Fibroblast of lung (primary cell): ENCODE measurements at regions not wholly inside any gene's neighbourhood (a gene's known extent, or its start where the extent isn't known, plus 50 kb on each side); places are given as distances from the start of the nearest gene placed in this dataset.

Experiments
- DNase-seq, 2 donors: peaks; one replicate each; pipeline versions ENCODE4 v3.0.0 to v3.0.0-alpha.2; 2010; ENCODE audit warnings: low read depth in 2 of 2
- H2AFZ ChIP-seq: 2 replicates; pipeline ENCODE4 v1.5.1; 2012; ENCODE audit warnings: low read length, control low read depth, inconsistent platforms
- H3K27ac ChIP-seq: 2 replicates; pipeline ENCODE4 v1.5.1; 2011; ENCODE audit warnings: low read length, control low read depth; ENCODE audit not compliant: insufficient read depth
- H3K27me3 ChIP-seq: 2 replicates; pipeline ENCODE4 v1.5.1; 2011; ENCODE audit warnings: mild to moderate bottlenecking, low read length; ENCODE audit not compliant: control insufficient read depth, insufficient read depth
- H3K36me3 ChIP-seq: 2 replicates; pipeline ENCODE4 v1.5.1; 2011; ENCODE audit warnings: low read length; ENCODE audit not compliant: control insufficient read depth, insufficient read depth
- H3K4me1 ChIP-seq: 2 replicates; pipeline ENCODE4 v1.5.1; 2011; ENCODE audit warnings: low read length; ENCODE audit not compliant: control insufficient read depth, insufficient read depth; ENCODE audit errors: extremely low read depth
- H3K4me2 ChIP-seq: 2 replicates; pipeline ENCODE4 v1.5.1; 2011; ENCODE audit warnings: low read length, control low read depth; ENCODE audit not compliant: insufficient read depth; ENCODE audit errors: extremely low read depth
- H3K4me3 ChIP-seq, 4 experiments: fragments of 200-600 bp in 1 of 4; sonication (generic) in 1 of 4; replicated peaks in 1 of 4; 2 replicates each; pipeline ENCODE4 v1.5.1; 2011 to 2016; ENCODE audit warnings: low read length in 4 of 4, low read depth in 3 of 4, mild to moderate bottlenecking in 3 of 4, control low read depth in 2 of 4, inconsistent platforms in 1 of 4, mixed read lengths in 1 of 4; ENCODE audit not compliant: insufficient read depth in 1 of 4; ENCODE audit errors: control extremely low read depth in 1 of 4
- H3K79me2 ChIP-seq: 2 replicates; pipeline ENCODE4 v1.5.1; 2012; ENCODE audit warnings: mild to moderate bottlenecking, low read length, inconsistent platforms; ENCODE audit not compliant: control insufficient read depth, insufficient read depth
- H3K9ac ChIP-seq: 2 replicates; pipeline ENCODE4 v1.5.1; 2011; ENCODE audit warnings: mild to moderate bottlenecking, low read length, control low read depth; ENCODE audit not compliant: insufficient read depth
- H3K9me3 ChIP-seq: 2 replicates; pipeline ENCODE4 v1.5.1; 2012; ENCODE audit warnings: low read depth, low read length; ENCODE audit not compliant: control insufficient read depth, insufficient read depth
- H4K20me1 ChIP-seq: 2 replicates; pipeline ENCODE4 v1.5.1; 2011; ENCODE audit warnings: low read length; ENCODE audit not compliant: control insufficient read depth, insufficient read depth; ENCODE audit errors: extremely low read depth
- CTCF ChIP-seq, 2 donors: IDR thresholded peaks in 1 of 2; conservative IDR thresholded peaks in 1 of 2; 1 replicate in 1 of 2; 2 replicates in 1 of 2; pipeline ENCODE4 v1.5.1; 2011 to 2012; ENCODE audit warnings: low read length in 2 of 2, control low read depth in 1 of 2, inconsistent platforms in 1 of 2, low read depth in 1 of 2, mild to moderate bottlenecking in 1 of 2
- EZH2 ChIP-seq: IDR thresholded peaks from 2 replicates; pipeline ENCODE4 v1.5.1; 2012; ENCODE audit warnings: low read length, control low read depth, mild to moderate bottlenecking; ENCODE audit errors: missing control alignments

- H2AFZ ChIP-seq: no peak overlapping the region
- H3K9ac ChIP-seq: no peak overlapping the region
- DNase-seq: no peak
- H3K9me3 ChIP-seq: no peaks in the 10 kb centered on the region
- H3K36me3 ChIP-seq: no peaks in the 10 kb centered on the region
- TF ChIP-seq CTCF (conservative IDR thresholded peaks at IDR 0.05 in 1 of 2, IDR thresholded peaks at IDR 0.05 in 1 of 2; ENCODE audit: low read depth in 1 of 2, low read length in 2 of 2) (no peak), EZH2 (no peak)
- H3K4me2 ChIP-seq: no peak overlapping the region
- no peaks in the 10 kb centered on the region for H4K20me1 ChIP-seq
- no peak overlapping the region for H3K27ac ChIP-seq
- no peak overlapping the region for H3K4me3 ChIP-seq
- H3K4me1 ChIP-seq: no peaks in the 10 kb centered on the region
- H3K79me2 ChIP-seq: no peaks in the 10 kb centered on the region
- H3K27me3 ChIP-seq: no peaks in the 10 kb centered on the region
Measured at GRCh38 chr5:4980201-4980600, 159.9 kb upstream of the ADAMTS16 start.

- TF ChIP-seq CTCF (conservative IDR thresholded peaks at IDR 0.05 in 1 of 2, IDR thresholded peaks at IDR 0.05 in 1 of 2; ENCODE audit: low read depth in 1 of 2, low read length in 2 of 2): no peak
- no peak for TF ChIP-seq EZH2
- Histone ChIP-seq H3K36me3 (no peaks in the 10 kb centered on the region), H3K27me3 (no peaks in the 10 kb centered on the region), H3K4me2 (no peak overlapping the region), H3K27ac (no peak overlapping the region), H3K4me1 (no peaks in the 10 kb centered on the region), H3K9me3 (no peaks in the 10 kb centered on the region), H2AFZ (no peak overlapping the region), H3K79me2 (no peaks in the 10 kb centered on the region), H3K9ac (no peak overlapping the region), H4K20me1 (no peaks in the 10 kb centered on the region), H3K4me3 (no peak overlapping the region)
- DNase-seq: no peak
Measured at GRCh38 chr5:4981608-4982007, 158.5 kb upstream of the ADAMTS16 start.

- H3K36me3 ChIP-seq: no peaks in the 10 kb centered on the region
- H3K9me3 ChIP-seq: no peaks in the 10 kb centered on the region
- TF ChIP-seq CTCF (conservative IDR thresholded peaks at IDR 0.05 in 1 of 2, IDR thresholded peaks at IDR 0.05 in 1 of 2; ENCODE audit: low read depth in 1 of 2, low read length in 2 of 2) (no peak), EZH2 (no peak)
- no peak overlapping the region for H3K27ac ChIP-seq
- no peaks in the 10 kb centered on the region for H3K4me1 ChIP-seq
- H3K27me3 ChIP-seq: no peaks in the 10 kb centered on the region
- no peaks in the 10 kb centered on the region for H4K20me1 ChIP-seq
- no peak overlapping the region for H3K4me3 ChIP-seq
- no peak overlapping the region for H2AFZ ChIP-seq
- no peak overlapping the region for H3K4me2 ChIP-seq
- DNase-seq: no peak
- H3K9ac ChIP-seq: no peak overlapping the region
- no peaks in the 10 kb centered on the region for H3K79me2 ChIP-seq
Measured at GRCh38 chr5:4983701-4984100, 156.4 kb upstream of the ADAMTS16 start.
